HuH-7 (cell line): ENCODE measurements at regions not wholly inside any gene's neighbourhood (a gene's known extent, or its start where the extent isn't known, plus 50 kb on each side); places are given as distances from the start of the nearest gene placed in this dataset.
"Not testable (repeated sequence)": the region's sequence is repeated elsewhere in the genome, so short reads cannot be mapped to it uniquely, and the experiment has no call there.

Experiments used
- DNase-seq: peaks from one replicate; pipeline ENCODE4 v3.0.0; 2011; ENCODE audit warnings: low spot score

GRCh38 chr17:73895157-73895556, 250.9 kb upstream of the SDK2 start:
- no peak for DNase-seq

- DNase-seq = no peak
Measured at GRCh38 chr17:73896966-73897365, 252.7 kb upstream of the SDK2 start.

GRCh38 chr17:73899839-73900238, 255.6 kb upstream of the SDK2 start:
- no peak for DNase-seq

GRCh38 chr17:73900516-73900915, 256.3 kb upstream of the SDK2 start:
- no peak for DNase-seq

- DNase-seq = no peak
Measured at GRCh38 chr17:73901249-73901648, 257.0 kb upstream of the SDK2 start.

GRCh38 chr17:73901661-73902415, 257.6 kb upstream of the SDK2 start:
- no peak for DNase-seq

- no peak for DNase-seq
Measured at GRCh38 chr17:73902416-73903181, 258.4 kb upstream of the SDK2 start.

GRCh38 chr17:73906896-73907870, 262.9 kb upstream of the SDK2 start:
- DNase-seq = no peak

GRCh38 chr17:73909186-73909585, 264.9 kb upstream of the SDK2 start:
- no peak for DNase-seq

- no peak for DNase-seq
Measured at GRCh38 chr17:73910206-73910605, 266.0 kb upstream of the SDK2 start.

GRCh38 chr17:73910821-73911515, 266.7 kb upstream of the SDK2 start:
- DNase-seq = no peak

- DNase-seq = no peak
Measured at GRCh38 chr17:73911726-73912372, 267.6 kb upstream of the SDK2 start.

GRCh38 chr17:73912373-73912746, 268.1 kb upstream of the SDK2 start:
- no peak for DNase-seq

GRCh38 chr17:73914536-73915274, 270.5 kb upstream of the SDK2 start:
- DNase-seq = no peak

- not testable (repeated sequence) for DNase-seq
Measured at GRCh38 chr17:73919033-73919432, 274.8 kb upstream of the SDK2 start.

GRCh38 chr17:73921306-73921705, 277.1 kb upstream of the SDK2 start:
- DNase-seq = no peak

- no peak for DNase-seq
Measured at GRCh38 chr17:73924114-73924908, 279.2 kb upstream of the RPL38 start.

GRCh38 chr17:73924909-73925186, 278.6 kb upstream of the RPL38 start:
- no peak for DNase-seq

- no peak for DNase-seq
Measured at GRCh38 chr17:73929860-73930430, 273.5 kb upstream of the RPL38 start.
